ENCODE measurements at regions not wholly inside any gene's neighbourhood (a gene's known extent, or its start where the extent isn't known, plus 50 kb on each side); places are given as distances from the start of the nearest gene placed in this dataset.

- TF ChIP-seq GLIS3 (CRISPR knock-in tag; IDR thresholded peaks at IDR 0.05) (no peak), ZNF565 (CRISPR knock-in tag; conservative IDR thresholded peaks at IDR 0.05; ENCODE audit: low read depth) (no peak), ISL1 (CRISPR knock-in tag; IDR thresholded peaks at IDR 0.05) (no peak), CSDC2 (CRISPR knock-in tag; IDR thresholded peaks at IDR 0.05) (no peak), BACH2 (CRISPR knock-in tag; IDR thresholded peaks at IDR 0.05; ENCODE audit: borderline replicate concordance) (no peak), ZNF8 (CRISPR knock-in tag; IDR thresholded peaks at IDR 0.05) (no peak), ARNTL (CRISPR knock-in tag; IDR thresholded peaks at IDR 0.05; ENCODE audit: borderline replicate concordance, low read depth) (no peak), CREB5 (CRISPR knock-in tag; IDR thresholded peaks at IDR 0.05; ENCODE audit: low read depth) (no peak), PATZ1 (CRISPR knock-in tag; IDR thresholded peaks at IDR 0.05; ENCODE audit: borderline replicate concordance) (no peak), ZNF70 (CRISPR knock-in tag; IDR thresholded peaks at IDR 0.05) (no peak)
- TF ChIP-seq, protein P1, sequence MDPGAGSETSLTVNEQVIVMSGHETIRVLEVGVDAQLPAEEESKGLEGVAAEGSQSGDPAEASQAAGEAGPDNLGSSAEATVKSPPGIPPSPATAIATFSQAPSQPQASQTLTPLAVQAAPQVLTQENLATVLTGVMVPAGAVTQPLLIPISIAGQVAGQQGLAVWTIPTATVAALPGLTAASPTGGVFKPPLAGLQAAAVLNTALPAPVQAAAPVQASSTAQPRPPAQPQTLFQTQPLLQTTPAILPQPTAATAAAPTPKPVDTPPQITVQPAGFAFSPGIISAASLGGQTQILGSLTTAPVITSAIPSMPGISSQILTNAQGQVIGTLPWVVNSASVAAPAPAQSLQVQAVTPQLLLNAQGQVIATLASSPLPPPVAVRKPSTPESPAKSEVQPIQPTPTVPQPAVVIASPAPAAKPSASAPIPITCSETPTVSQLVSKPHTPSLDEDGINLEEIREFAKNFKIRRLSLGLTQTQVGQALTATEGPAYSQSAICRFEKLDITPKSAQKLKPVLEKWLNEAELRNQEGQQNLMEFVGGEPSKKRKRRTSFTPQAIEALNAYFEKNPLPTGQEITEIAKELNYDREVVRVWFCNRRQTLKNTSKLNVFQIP (CRISPR knock-in tag; IDR thresholded peaks at IDR 0.05; ENCODE audit: borderline replicate concordance, low read depth) = no peak
Measured at GRCh38 chr1:60822252-60822651, 260.1 kb upstream of the NFIA start.
